Chondrocyte (in vitro differentiated cells): ENCODE measurements at regions not wholly inside any gene's neighbourhood (a gene's known extent, or its start where the extent isn't known, plus 50 kb on each side); places are given as distances from the start of the nearest gene placed in this dataset.
A peak's percentile ranks its signal among the peaks of the same experiment; 100 is the strongest.

Experiments
- DNase-seq: peaks from one replicate; pipeline ENCODE4 v3.0.0; 2021; ENCODE audit warnings: mixed read lengths, low spot score
- H3K27ac Mint-ChIP-seq: one replicate; pipeline ENCODE4 v1.8.0; 2021; ENCODE audit warnings: mild to moderate bottlenecking, moderate library complexity, mixed read lengths; ENCODE audit not compliant: unreplicated experiment
- H3K27me3 Mint-ChIP-seq: 2 replicates; pipeline ENCODE4 v1.8.0; 2021; ENCODE audit warnings: low read depth, mixed read lengths
- H3K36me3 Mint-ChIP-seq: 2 replicates; pipeline ENCODE4 v1.8.0; 2021; ENCODE audit warnings: low read depth, mixed read lengths
- H3K4me1 Mint-ChIP-seq: 2 replicates; pipeline ENCODE4 v1.8.0; 2021; ENCODE audit warnings: low read depth, mild to moderate bottlenecking, mixed read lengths
- H3K4me3 Mint-ChIP-seq: one replicate; pipeline ENCODE4 v1.8.0; 2021; ENCODE audit warnings: mild to moderate bottlenecking, moderate library complexity, mixed read lengths; ENCODE audit not compliant: unreplicated experiment
- H3K9me3 Mint-ChIP-seq: 2 replicates; pipeline ENCODE4 v1.8.0; 2021; ENCODE audit warnings: low read depth, mixed read lengths
- TF ChIP-seq, protein P1 (sequence below): fragments of 200-600 bp; sonication (generic); IDR thresholded peaks from 2 replicates; pipeline ENCODE4 v1.5.0; 2021; ENCODE audit warnings: antibody characterized with exemption, mild to moderate bottlenecking, moderate library complexity

DNA sequence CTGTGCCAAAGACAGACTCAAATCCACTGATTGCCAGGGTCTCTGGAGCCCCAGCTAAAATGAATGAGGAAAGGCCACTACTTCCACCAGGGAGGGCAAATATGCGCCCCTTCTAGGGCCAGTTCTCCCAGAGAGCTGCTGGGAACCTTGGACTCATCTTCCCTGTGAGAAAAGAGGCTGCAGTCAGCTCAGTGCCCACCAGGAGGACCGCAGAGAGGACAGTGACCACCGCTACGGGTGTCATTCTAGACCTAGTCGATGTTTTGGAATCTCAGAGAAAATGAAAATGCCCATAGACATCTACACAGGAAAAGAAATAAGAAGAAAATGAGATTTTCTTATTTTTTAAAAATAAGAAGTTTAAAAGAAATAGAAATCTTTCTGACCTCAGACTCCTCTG is 235.1 kb downstream of the UQCRFS1 start:
- Mint-ChIP-seq H3K27me3 (peaks cover 4% of the 10 kb centered on the region), H3K36me3 (no peaks in the 10 kb centered on the region), H3K4me3 (no peak overlapping the region), H3K27ac (no peak overlapping the region), H3K9me3 (no peaks in the 10 kb centered on the region), H3K4me1 (peaks cover 11% of the 10 kb centered on the region)
- TF ChIP-seq, protein P1, sequence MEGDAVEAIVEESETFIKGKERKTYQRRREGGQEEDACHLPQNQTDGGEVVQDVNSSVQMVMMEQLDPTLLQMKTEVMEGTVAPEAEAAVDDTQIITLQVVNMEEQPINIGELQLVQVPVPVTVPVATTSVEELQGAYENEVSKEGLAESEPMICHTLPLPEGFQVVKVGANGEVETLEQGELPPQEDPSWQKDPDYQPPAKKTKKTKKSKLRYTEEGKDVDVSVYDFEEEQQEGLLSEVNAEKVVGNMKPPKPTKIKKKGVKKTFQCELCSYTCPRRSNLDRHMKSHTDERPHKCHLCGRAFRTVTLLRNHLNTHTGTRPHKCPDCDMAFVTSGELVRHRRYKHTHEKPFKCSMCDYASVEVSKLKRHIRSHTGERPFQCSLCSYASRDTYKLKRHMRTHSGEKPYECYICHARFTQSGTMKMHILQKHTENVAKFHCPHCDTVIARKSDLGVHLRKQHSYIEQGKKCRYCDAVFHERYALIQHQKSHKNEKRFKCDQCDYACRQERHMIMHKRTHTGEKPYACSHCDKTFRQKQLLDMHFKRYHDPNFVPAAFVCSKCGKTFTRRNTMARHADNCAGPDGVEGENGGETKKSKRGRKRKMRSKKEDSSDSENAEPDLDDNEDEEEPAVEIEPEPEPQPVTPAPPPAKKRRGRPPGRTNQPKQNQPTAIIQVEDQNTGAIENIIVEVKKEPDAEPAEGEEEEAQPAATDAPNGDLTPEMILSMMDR = peak; percentile 46
- DNase-seq = no peak

- Mint-ChIP-seq H3K4me3 (no peak overlapping the region), H3K36me3 (no peaks in the 10 kb centered on the region), H3K27me3 (no peaks in the 10 kb centered on the region), H3K9me3 (no peaks in the 10 kb centered on the region), H3K4me1 (peaks cover 33% of the 10 kb centered on the region), H3K27ac (no peak overlapping the region)
- no peak for DNase-seq
- TF ChIP-seq, protein P1 = no peak
These were observed 240.7 kb downstream of the UQCRFS1 start for GRCh38 chr19:28972058-28972852.

DNA sequence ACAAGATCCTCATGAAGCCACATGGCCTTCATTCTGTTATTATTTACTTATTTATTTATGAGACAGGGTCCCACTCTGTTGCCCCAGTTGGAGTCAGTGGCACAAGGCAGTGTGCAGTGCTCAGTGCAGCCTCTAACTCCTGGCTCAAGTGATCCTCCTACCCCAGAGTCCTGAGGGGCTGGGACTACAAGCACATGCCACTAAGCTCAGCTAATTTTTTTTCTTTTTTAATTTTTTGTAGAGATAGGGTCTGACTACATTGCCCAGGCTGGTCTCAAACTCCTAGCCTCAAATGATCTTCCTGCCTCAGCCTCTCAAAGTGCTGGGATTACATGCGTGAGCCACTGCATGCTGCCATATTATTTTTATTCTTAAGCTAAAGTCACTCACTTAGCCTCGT is 241.4 kb downstream of the UQCRFS1 start:
- no peak overlapping the region for H3K4me3 Mint-ChIP-seq
- no peaks in the 10 kb centered on the region for H3K27me3 Mint-ChIP-seq

DNA sequence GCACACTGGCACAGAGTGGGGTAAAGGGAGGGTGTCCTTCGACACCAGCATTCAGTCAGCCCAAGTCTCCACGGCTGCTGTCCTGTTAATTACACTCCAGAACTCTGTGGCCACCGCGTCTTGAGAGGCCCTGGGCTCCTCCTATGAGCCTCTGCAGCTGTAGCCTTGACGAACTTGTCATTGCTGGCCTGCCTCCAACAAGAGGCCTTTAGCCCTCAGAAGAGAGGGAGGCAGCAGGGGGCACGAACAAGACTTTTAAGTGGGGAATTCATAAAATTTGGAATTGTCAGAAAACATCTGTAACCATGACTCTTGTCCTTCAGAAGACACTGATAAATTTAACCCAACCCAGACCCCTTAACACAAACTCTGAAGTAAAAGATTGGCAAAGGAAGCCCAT is 241.9 kb downstream of the UQCRFS1 start:
- H3K9me3 Mint-ChIP-seq = no peaks in the 10 kb centered on the region
- H3K4me3 Mint-ChIP-seq = no peak overlapping the region
- peaks cover 45% of the 10 kb centered on the region for H3K4me1 Mint-ChIP-seq
- H3K27me3 Mint-ChIP-seq = no peaks in the 10 kb centered on the region
- H3K27ac Mint-ChIP-seq = peak overlapping the region; percentile 14
- TF ChIP-seq, protein P1 = no peak
- H3K36me3 Mint-ChIP-seq = no peaks in the 10 kb centered on the region
- no peak for DNase-seq

More for the DNA sequence above, 241.4 kb downstream of the UQCRFS1 start:
- TF ChIP-seq, protein P1 = no peak
- Mint-ChIP-seq H3K27ac (no peak overlapping the region), H3K9me3 (no peaks in the 10 kb centered on the region), H3K4me1 (peaks cover 40% of the 10 kb centered on the region), H3K36me3 (no peaks in the 10 kb centered on the region)
- no peak for DNase-seq

DNA sequence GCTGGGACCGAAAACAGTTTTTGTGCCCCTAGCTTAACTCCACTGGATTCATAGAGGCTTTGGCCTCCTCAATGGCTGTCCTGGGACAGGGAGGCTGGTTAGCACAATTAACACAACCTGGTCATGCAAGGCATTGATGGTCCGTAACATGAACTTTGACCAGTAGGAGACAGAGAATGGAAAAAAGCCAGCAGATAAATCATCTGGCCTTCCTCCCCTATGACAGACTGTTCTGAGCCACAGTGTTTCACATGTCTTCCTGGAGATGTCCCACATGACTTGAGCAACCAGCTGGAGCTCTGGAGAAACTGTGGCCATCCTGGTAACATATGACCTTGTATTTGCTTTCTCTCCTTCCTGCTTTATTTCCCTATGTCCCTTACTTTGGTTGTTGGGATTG is 244.2 kb downstream of the UQCRFS1 start:
- H3K4me3 Mint-ChIP-seq = no peak overlapping the region
- H3K27me3 Mint-ChIP-seq = no peaks in the 10 kb centered on the region
- TF ChIP-seq, protein P1 = no peak
- H3K36me3 Mint-ChIP-seq = no peaks in the 10 kb centered on the region
- no peaks in the 10 kb centered on the region for H3K9me3 Mint-ChIP-seq
- H3K4me1 Mint-ChIP-seq = peaks cover 57% of the 10 kb centered on the region
- no peak overlapping the region for H3K27ac Mint-ChIP-seq
- DNase-seq = no peak
